ENCODE measurements at regions not wholly inside any gene's neighbourhood (a gene's known extent, or its start where the extent isn't known, plus 50 kb on each side); places are given as distances from the start of the nearest gene placed in this dataset.

DNA sequence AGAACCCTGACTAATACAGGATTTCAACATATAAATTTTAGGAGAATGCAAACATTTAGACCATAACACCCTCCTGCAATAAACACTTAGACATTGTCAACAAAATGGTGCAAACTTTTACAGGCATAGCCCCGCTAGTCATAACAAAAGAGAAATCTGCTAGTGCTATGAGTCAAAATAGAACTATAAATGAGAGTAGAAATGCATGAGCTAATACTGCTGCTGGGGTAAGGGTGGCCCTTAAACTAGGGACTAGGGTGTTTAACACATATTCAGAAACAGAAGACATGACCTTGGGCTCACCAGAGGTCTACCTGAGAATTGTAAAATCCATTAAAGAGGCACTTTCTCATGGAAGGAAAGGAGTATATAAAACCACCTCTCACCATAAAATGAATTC lies 131.6 kb downstream of the TLR4 start:
- TF ChIP-seq POLR2AphosphoS5 (IDR thresholded peaks at IDR 0.05; ENCODE audit: low read depth, low read length) = no peak
- TF ChIP-seq TAF1 (IDR thresholded peaks at IDR 0.05; ENCODE audit: borderline replicate concordance, insufficient read depth, low read length) = no peak
- no peak for TF ChIP-seq FOXP2 (optimal IDR thresholded peaks at IDR 0.05; ENCODE audit: borderline replicate concordance, extremely low read depth, extremely low read length, insufficient read depth)

- TF ChIP-seq TAF1 (IDR thresholded peaks at IDR 0.05; ENCODE audit: borderline replicate concordance, insufficient read depth, low read length) = no peak
- TF ChIP-seq SIN3A (IDR thresholded peaks at IDR 0.05; ENCODE audit: borderline replicate concordance, insufficient read depth, low read length) = no peak
Observed at GRCh38 chr9:117839862-117840261, 135.7 kb downstream of the TLR4 start.

DNA sequence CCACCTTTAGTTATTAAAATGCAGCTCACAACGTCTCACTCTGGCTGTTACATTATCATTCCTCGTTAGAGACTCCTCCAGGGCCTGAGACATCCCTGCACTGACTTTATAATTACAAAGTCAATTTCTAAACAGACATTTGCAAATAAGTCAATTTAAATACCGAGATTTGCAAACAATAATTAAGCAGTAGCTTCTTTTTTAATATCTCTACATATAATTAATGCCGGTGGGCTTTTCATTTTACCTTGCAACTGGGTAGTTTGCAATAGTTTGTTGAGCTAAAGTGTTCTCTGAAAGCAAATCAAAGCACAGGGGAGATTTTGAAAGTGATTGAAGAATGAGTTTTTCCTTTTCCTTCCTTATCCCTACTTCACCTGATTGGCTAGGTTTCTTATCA lies 154.4 kb downstream of the TLR4 start:
- TF ChIP-seq, protein P1, sequence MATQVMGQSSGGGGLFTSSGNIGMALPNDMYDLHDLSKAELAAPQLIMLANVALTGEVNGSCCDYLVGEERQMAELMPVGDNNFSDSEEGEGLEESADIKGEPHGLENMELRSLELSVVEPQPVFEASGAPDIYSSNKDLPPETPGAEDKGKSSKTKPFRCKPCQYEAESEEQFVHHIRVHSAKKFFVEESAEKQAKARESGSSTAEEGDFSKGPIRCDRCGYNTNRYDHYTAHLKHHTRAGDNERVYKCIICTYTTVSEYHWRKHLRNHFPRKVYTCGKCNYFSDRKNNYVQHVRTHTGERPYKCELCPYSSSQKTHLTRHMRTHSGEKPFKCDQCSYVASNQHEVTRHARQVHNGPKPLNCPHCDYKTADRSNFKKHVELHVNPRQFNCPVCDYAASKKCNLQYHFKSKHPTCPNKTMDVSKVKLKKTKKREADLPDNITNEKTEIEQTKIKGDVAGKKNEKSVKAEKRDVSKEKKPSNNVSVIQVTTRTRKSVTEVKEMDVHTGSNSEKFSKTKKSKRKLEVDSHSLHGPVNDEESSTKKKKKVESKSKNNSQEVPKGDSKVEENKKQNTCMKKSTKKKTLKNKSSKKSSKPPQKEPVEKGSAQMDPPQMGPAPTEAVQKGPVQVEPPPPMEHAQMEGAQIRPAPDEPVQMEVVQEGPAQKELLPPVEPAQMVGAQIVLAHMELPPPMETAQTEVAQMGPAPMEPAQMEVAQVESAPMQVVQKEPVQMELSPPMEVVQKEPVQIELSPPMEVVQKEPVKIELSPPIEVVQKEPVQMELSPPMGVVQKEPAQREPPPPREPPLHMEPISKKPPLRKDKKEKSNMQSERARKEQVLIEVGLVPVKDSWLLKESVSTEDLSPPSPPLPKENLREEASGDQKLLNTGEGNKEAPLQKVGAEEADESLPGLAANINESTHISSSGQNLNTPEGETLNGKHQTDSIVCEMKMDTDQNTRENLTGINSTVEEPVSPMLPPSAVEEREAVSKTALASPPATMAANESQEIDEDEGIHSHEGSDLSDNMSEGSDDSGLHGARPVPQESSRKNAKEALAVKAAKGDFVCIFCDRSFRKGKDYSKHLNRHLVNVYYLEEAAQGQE (IDR thresholded peaks at IDR 0.05; ENCODE audit: insufficient read depth in 1 of 2, low read depth in 2 of 2, low read length in 2 of 2) = no peak
- TF ChIP-seq POLR2AphosphoS5 (IDR thresholded peaks at IDR 0.05; ENCODE audit: low read depth, low read length) (no peak), FOXP2 (optimal IDR thresholded peaks at IDR 0.05; ENCODE audit: borderline replicate concordance, extremely low read depth, extremely low read length, insufficient read depth) (no peak), SIN3A (IDR thresholded peaks at IDR 0.05; ENCODE audit: borderline replicate concordance, insufficient read depth, low read length) (no peak), TAF1 (IDR thresholded peaks at IDR 0.05; ENCODE audit: borderline replicate concordance, insufficient read depth, low read length) (no peak)

DNA sequence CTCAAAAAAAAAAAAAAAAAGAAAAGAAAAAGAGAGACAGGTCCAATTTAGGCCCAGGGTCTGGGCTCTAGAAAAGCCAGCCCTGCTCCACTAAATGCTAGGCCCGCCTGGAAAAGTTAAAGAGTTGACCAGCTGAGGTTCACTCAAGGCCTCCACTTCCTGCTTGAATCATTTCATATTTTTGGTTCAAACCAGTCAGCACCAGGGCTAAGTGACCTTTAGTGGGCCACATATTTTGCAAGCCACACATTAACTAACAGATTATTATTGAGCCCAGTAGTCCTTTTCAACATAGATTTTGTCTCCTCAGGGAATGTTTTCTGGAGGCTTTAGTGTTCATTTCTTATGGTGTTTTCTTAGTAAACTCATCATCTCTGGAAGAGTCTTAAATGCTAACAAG lies 156.6 kb downstream of the TLR4 start:
- no peak for TF ChIP-seq TAF1 (IDR thresholded peaks at IDR 0.05; ENCODE audit: borderline replicate concordance, insufficient read depth, low read length)
- TF ChIP-seq FOXP2 (optimal IDR thresholded peaks at IDR 0.05; ENCODE audit: borderline replicate concordance, extremely low read depth, extremely low read length, insufficient read depth) = no peak
- TF ChIP-seq, protein P1 (IDR thresholded peaks at IDR 0.05; ENCODE audit: insufficient read depth in 1 of 2, low read depth in 2 of 2, low read length in 2 of 2) = no peak
- no peak for TF ChIP-seq SIN3A (IDR thresholded peaks at IDR 0.05; ENCODE audit: borderline replicate concordance, insufficient read depth, low read length)
- TF ChIP-seq POLR2AphosphoS5 (IDR thresholded peaks at IDR 0.05; ENCODE audit: low read depth, low read length) = no peak

- TF ChIP-seq, protein P1 (IDR thresholded peaks at IDR 0.05; ENCODE audit: insufficient read depth in 1 of 2, low read depth in 2 of 2, low read length in 2 of 2) = no peak
- TF ChIP-seq TAF1 (IDR thresholded peaks at IDR 0.05; ENCODE audit: borderline replicate concordance, insufficient read depth, low read length) (no peak), FOXP2 (optimal IDR thresholded peaks at IDR 0.05; ENCODE audit: borderline replicate concordance, extremely low read depth, extremely low read length, insufficient read depth) (no peak), POLR2AphosphoS5 (IDR thresholded peaks at IDR 0.05; ENCODE audit: low read depth, low read length) (no peak), SIN3A (IDR thresholded peaks at IDR 0.05; ENCODE audit: borderline replicate concordance, insufficient read depth, low read length) (no peak)
Observed at GRCh38 chr9:117864385-117865057, 160.3 kb downstream of the TLR4 start.

GRCh38 chr9:117868594-117868993 lies 164.4 kb downstream of the TLR4 start:
- TF ChIP-seq TAF1 (IDR thresholded peaks at IDR 0.05; ENCODE audit: borderline replicate concordance, insufficient read depth, low read length) = no peak
- TF ChIP-seq SIN3A (IDR thresholded peaks at IDR 0.05; ENCODE audit: borderline replicate concordance, insufficient read depth, low read length) = no peak
- no peak for TF ChIP-seq POLR2AphosphoS5 (IDR thresholded peaks at IDR 0.05; ENCODE audit: low read depth, low read length)
- TF ChIP-seq, protein P1 (IDR thresholded peaks at IDR 0.05; ENCODE audit: insufficient read depth in 1 of 2, low read depth in 2 of 2, low read length in 2 of 2) = no peak
